ENCODE measurements at regions not wholly inside any gene's neighbourhood (a gene's known extent, or its start where the extent isn't known, plus 50 kb on each side); places are given as distances from the start of the nearest gene placed in this dataset.

GRCh38 chr4:11919316-11919715 lies 490.6 kb upstream of the HS3ST1 start:
- no CpG with 5 or more reads among the region's 1 CpG for WGBS, 2 experiments (ENCODE audit: insufficient coverage in 2 of 2)
- no peaks in the 10 kb centered on the region for H3K4me1 ChIP-seq (ENCODE audit: control insufficient read depth, insufficient read depth, low read length, poor library complexity, severe bottlenecking)
- H3K9me3 ChIP-seq (ENCODE audit: control insufficient read depth, low read length) = no peaks in the 10 kb centered on the region

GRCh38 chr4:11914406-11914805 lies 485.7 kb upstream of the HS3ST1 start:
- H3K9me3 ChIP-seq (ENCODE audit: control insufficient read depth, low read length) = no peaks in the 10 kb centered on the region
- peak overlapping the region; percentile 19 for H3K27ac ChIP-seq (ENCODE audit: low read depth, low read length, severe bottlenecking)
- H3K36me3 ChIP-seq (ENCODE audit: control insufficient read depth, insufficient read depth, low read length) = no peaks in the 10 kb centered on the region
- peaks cover 11% of the 10 kb centered on the region for H3K4me1 ChIP-seq (ENCODE audit: control insufficient read depth, insufficient read depth, low read length, poor library complexity, severe bottlenecking)
- no CpG with 5 or more reads among the region's 1 CpG for WGBS, 2 experiments (ENCODE audit: insufficient coverage in 2 of 2)
- H3K4me3 ChIP-seq (ENCODE audit: extremely low read depth, insufficient read depth, low read length, poor library complexity, severe bottlenecking) = no peak overlapping the region

More at GRCh38 chr4:11919316-11919715, 490.6 kb upstream of the HS3ST1 start:
- Histone ChIP-seq H3K4me3 (ENCODE audit: extremely low read depth, insufficient read depth, low read length, poor library complexity, severe bottlenecking) (no peak overlapping the region), H3K36me3 (ENCODE audit: control insufficient read depth, insufficient read depth, low read length) (no peaks in the 10 kb centered on the region), H3K27ac (ENCODE audit: low read depth, low read length, severe bottlenecking) (no peak overlapping the region)

- peak overlapping the region; percentile 57 for H3K27ac ChIP-seq (ENCODE audit: low read depth, low read length, severe bottlenecking)
- no peaks in the 10 kb centered on the region for H3K36me3 ChIP-seq (ENCODE audit: control insufficient read depth, insufficient read depth, low read length)
- no peaks in the 10 kb centered on the region for H3K9me3 ChIP-seq (ENCODE audit: control insufficient read depth, low read length)
- H3K4me3 ChIP-seq (ENCODE audit: extremely low read depth, insufficient read depth, low read length, poor library complexity, severe bottlenecking) = no peak overlapping the region
- peaks cover 11% of the 10 kb centered on the region for H3K4me1 ChIP-seq (ENCODE audit: control insufficient read depth, insufficient read depth, low read length, poor library complexity, severe bottlenecking)
These were observed 484.2 kb upstream of the HS3ST1 start for GRCh38 chr4:11912886-11913285.

GRCh38 chr4:11910812-11911211 lies 482.1 kb upstream of the HS3ST1 start:
- H3K27ac ChIP-seq (ENCODE audit: low read depth, low read length, severe bottlenecking) = no peak overlapping the region

GRCh38 chr4:11908712-11909111 lies 480.0 kb upstream of the HS3ST1 start:
- H3K4me3 ChIP-seq (ENCODE audit: extremely low read depth, insufficient read depth, low read length, poor library complexity, severe bottlenecking) = no peak overlapping the region
- H3K4me1 ChIP-seq (ENCODE audit: control insufficient read depth, insufficient read depth, low read length, poor library complexity, severe bottlenecking) = peaks cover 14% of the 10 kb centered on the region
- H3K9me3 ChIP-seq (ENCODE audit: control insufficient read depth, low read length) = no peaks in the 10 kb centered on the region
- no peaks in the 10 kb centered on the region for H3K36me3 ChIP-seq (ENCODE audit: control insufficient read depth, insufficient read depth, low read length)
- H3K27ac ChIP-seq (ENCODE audit: low read depth, low read length, severe bottlenecking) = no peak overlapping the region
- 56 to 83% methylated on average over 1 to 3 of the region's 4 CpGs for WGBS, 2 experiments (ENCODE audit: insufficient coverage in 2 of 2)

More at GRCh38 chr4:11910812-11911211, 482.1 kb upstream of the HS3ST1 start:
- Histone ChIP-seq H3K4me3 (ENCODE audit: extremely low read depth, insufficient read depth, low read length, poor library complexity, severe bottlenecking) (no peak overlapping the region), H3K4me1 (ENCODE audit: control insufficient read depth, insufficient read depth, low read length, poor library complexity, severe bottlenecking) (peaks cover 14% of the 10 kb centered on the region), H3K9me3 (ENCODE audit: control insufficient read depth, low read length) (no peaks in the 10 kb centered on the region), H3K36me3 (ENCODE audit: control insufficient read depth, insufficient read depth, low read length) (no peaks in the 10 kb centered on the region)
- WGBS, 2 experiments (ENCODE audit: insufficient coverage in 2 of 2) = 90 to 100% methylated on average over 2 of the region's 3 CpGs

GRCh38 chr4:11908205-11908604 lies 479.5 kb upstream of the HS3ST1 start:
- no peak overlapping the region for H3K27ac ChIP-seq (ENCODE audit: low read depth, low read length, severe bottlenecking)
- H3K36me3 ChIP-seq (ENCODE audit: control insufficient read depth, insufficient read depth, low read length) = no peaks in the 10 kb centered on the region
- no peak overlapping the region for H3K4me3 ChIP-seq (ENCODE audit: extremely low read depth, insufficient read depth, low read length, poor library complexity, severe bottlenecking)
- 17 to 40% methylated on average over 1 of the region's 3 CpGs for WGBS, 2 experiments (ENCODE audit: insufficient coverage in 2 of 2)
- H3K4me1 ChIP-seq (ENCODE audit: control insufficient read depth, insufficient read depth, low read length, poor library complexity, severe bottlenecking) = peaks cover 10% of the 10 kb centered on the region
- no peaks in the 10 kb centered on the region for H3K9me3 ChIP-seq (ENCODE audit: control insufficient read depth, low read length)

- no peak overlapping the region for H3K4me3 ChIP-seq (ENCODE audit: extremely low read depth, insufficient read depth, low read length, poor library complexity, severe bottlenecking)
- 93% methylated on average over 6 of the region's 9 CpGs for WGBS, 2 experiments (ENCODE audit: insufficient coverage in 2 of 2)
- H3K36me3 ChIP-seq (ENCODE audit: control insufficient read depth, insufficient read depth, low read length) = no peaks in the 10 kb centered on the region
- H3K27ac ChIP-seq (ENCODE audit: low read depth, low read length, severe bottlenecking) = no peak overlapping the region
- H3K4me1 ChIP-seq (ENCODE audit: control insufficient read depth, insufficient read depth, low read length, poor library complexity, severe bottlenecking) = peaks cover 3% of the 10 kb centered on the region
- H3K9me3 ChIP-seq (ENCODE audit: control insufficient read depth, low read length) = no peaks in the 10 kb centered on the region
These were observed 476.4 kb upstream of the HS3ST1 start for GRCh38 chr4:11904846-11905739.

- 100% methylated on average over 1 of the region's 2 CpGs; no CpG with 5 or more reads in 1 of the 2 experiments for whole genome bisulfite sequencing, 2 experiments (ENCODE audit: insufficient coverage in 2 of 2)
- H3K36me3 ChIP-seq (ENCODE audit: control insufficient read depth, insufficient read depth, low read length) = no peaks in the 10 kb centered on the region
These were observed 475.4 kb upstream of the HS3ST1 start for GRCh38 chr4:11904117-11904535.

GRCh38 chr4:11901089-11901488 lies 472.4 kb upstream of the HS3ST1 start:
- Histone ChIP-seq H3K36me3 (ENCODE audit: control insufficient read depth, insufficient read depth, low read length) (no peaks in the 10 kb centered on the region), H3K4me3 (ENCODE audit: extremely low read depth, insufficient read depth, low read length, poor library complexity, severe bottlenecking) (no peak overlapping the region), H3K27ac (ENCODE audit: low read depth, low read length, severe bottlenecking) (no peak overlapping the region), H3K4me1 (ENCODE audit: control insufficient read depth, insufficient read depth, low read length, poor library complexity, severe bottlenecking) (no peaks in the 10 kb centered on the region), H3K9me3 (ENCODE audit: control insufficient read depth, low read length) (peaks cover 7% of the 10 kb centered on the region)
- 83% methylated on average over 1 of the region's 1 CpG for WGBS, 2 experiments (ENCODE audit: insufficient coverage in 2 of 2)

More at GRCh38 chr4:11904117-11904535, 475.4 kb upstream of the HS3ST1 start:
- peaks cover 3% of the 10 kb centered on the region for H3K4me1 ChIP-seq (ENCODE audit: control insufficient read depth, insufficient read depth, low read length, poor library complexity, severe bottlenecking)
- H3K9me3 ChIP-seq (ENCODE audit: control insufficient read depth, low read length) = no peaks in the 10 kb centered on the region
- H3K27ac ChIP-seq (ENCODE audit: low read depth, low read length, severe bottlenecking) = no peak overlapping the region
- no peak overlapping the region for H3K4me3 ChIP-seq (ENCODE audit: extremely low read depth, insufficient read depth, low read length, poor library complexity, severe bottlenecking)

GRCh38 chr4:11900359-11900758 lies 471.7 kb upstream of the HS3ST1 start:
- Histone ChIP-seq H3K4me1 (ENCODE audit: control insufficient read depth, insufficient read depth, low read length, poor library complexity, severe bottlenecking) (no peaks in the 10 kb centered on the region), H3K9me3 (ENCODE audit: control insufficient read depth, low read length) (peaks cover 7% of the 10 kb centered on the region), H3K27ac (ENCODE audit: low read depth, low read length, severe bottlenecking) (no peak overlapping the region), H3K36me3 (ENCODE audit: control insufficient read depth, insufficient read depth, low read length) (no peaks in the 10 kb centered on the region), H3K4me3 (ENCODE audit: extremely low read depth, insufficient read depth, low read length, poor library complexity, severe bottlenecking) (no peak overlapping the region)
- WGBS, 2 experiments (ENCODE audit: insufficient coverage in 2 of 2) = 88% methylated on average over 1 of the region's 1 CpG; no CpG with 5 or more reads in 1 of the 2 experiments

- H3K4me3 ChIP-seq (ENCODE audit: extremely low read depth, insufficient read depth, low read length, poor library complexity, severe bottlenecking) = no peak overlapping the region
- H3K27ac ChIP-seq (ENCODE audit: low read depth, low read length, severe bottlenecking) = no peak overlapping the region
- peaks cover 7% of the 10 kb centered on the region for H3K9me3 ChIP-seq (ENCODE audit: control insufficient read depth, low read length)
- H3K36me3 ChIP-seq (ENCODE audit: control insufficient read depth, insufficient read depth, low read length) = no peaks in the 10 kb centered on the region
- 92% methylated on average over 1 of the region's 1 CpG for WGBS, 2 experiments (ENCODE audit: insufficient coverage in 2 of 2)
- H3K4me1 ChIP-seq (ENCODE audit: control insufficient read depth, insufficient read depth, low read length, poor library complexity, severe bottlenecking) = no peaks in the 10 kb centered on the region
These were observed 470.1 kb upstream of the HS3ST1 start for GRCh38 chr4:11898796-11899195.
